ENCODE measurements at regions not wholly inside any gene's neighbourhood (a gene's known extent, or its start where the extent isn't known, plus 50 kb on each side); places are given as distances from the start of the nearest gene placed in this dataset.

GRCh38 chr5:54709096-54709495 is 191.5 kb downstream of the SNX18 start:
- TF ChIP-seq CTCF (IDR thresholded peaks at IDR 0.05) (no peak), EP300 (IDR thresholded peaks at IDR 0.05) (no peak), POLR2AphosphoS5 (IDR thresholded peaks at IDR 0.05) (no peak)
